ENCODE measurements at regions not wholly inside any gene's neighbourhood (a gene's known extent, or its start where the extent isn't known, plus 50 kb on each side); places are given as distances from the start of the nearest gene placed in this dataset.

- no peak for TF ChIP-seq CTCF (IDR thresholded peaks at IDR 0.05; ENCODE audit: poor library complexity, severe bottlenecking)
- TF ChIP-seq POLR2AphosphoS5 (IDR thresholded peaks at IDR 0.05), result no peak
- no peak for TF ChIP-seq SMC3 (conservative IDR thresholded peaks at IDR 0.05; ENCODE audit: poor library complexity)
- TF ChIP-seq EZH2 (IDR thresholded peaks at IDR 0.05; ENCODE audit: borderline replicate concordance, insufficient read depth, low read length, poor library complexity, severe bottlenecking), result no peak
- TF ChIP-seq TAF1 (IDR thresholded peaks at IDR 0.05; ENCODE audit: low read depth), result no peak
- no peak for TF ChIP-seq EP300 (conservative IDR thresholded peaks at IDR 0.05; ENCODE audit: poor library complexity, severe bottlenecking)
- no peak for TF ChIP-seq REST (IDR thresholded peaks at IDR 0.05; ENCODE audit: borderline replicate concordance)
Observed at GRCh38 chr14:104397956-104398355, 181.6 kb upstream of the C14orf180 start.
